GM23248 (cell line): ENCODE measurements at regions not wholly inside any gene's neighbourhood (a gene's known extent, or its start where the extent isn't known, plus 50 kb on each side); places are given as distances from the start of the nearest gene placed in this dataset.

Experiments used
- DNase-seq: peaks from one replicate; pipeline ENCODE4 v3.0.0-alpha.2; 2015
- H2AFZ ChIP-seq: fragments of 200-600 bp; sonication (generic); 2 replicates; pipeline ENCODE4 v1.6.1; 2016; ENCODE audit warnings: antibody characterized with exemption
- H3F3A ChIP-seq: fragments of 200-600 bp; sonication (generic); 2 replicates; pipeline ENCODE4 v1.6.1; 2016; ENCODE audit warnings: mild to moderate bottlenecking, antibody characterized with exemption, mixed run types; ENCODE audit not compliant: insufficient read depth
- H3K27ac ChIP-seq: fragments of 200-600 bp; sonication (generic); 2 replicates; pipeline ENCODE4 v1.5.1; 2016; ENCODE audit warnings: mild to moderate bottlenecking
- H3K27me3 ChIP-seq: fragments of 200-600 bp; sonication (generic); replicated peaks from 2 replicates; pipeline ENCODE4 v1.6.1; 2016; ENCODE audit warnings: mild to moderate bottlenecking; ENCODE audit not compliant: insufficient read depth
- H3K36me3 ChIP-seq: fragments of 200-600 bp; sonication (generic); 2 replicates; pipeline ENCODE4 v1.6.1; 2016; ENCODE audit warnings: low read depth, mild to moderate bottlenecking
- H3K4me1 ChIP-seq: fragments of 200-600 bp; sonication (generic); 2 replicates; pipeline ENCODE4 v1.6.1; 2016; ENCODE audit warnings: mild to moderate bottlenecking; ENCODE audit not compliant: insufficient read depth
- H3K4me2 ChIP-seq: fragments of 200-600 bp; sonication (generic); one replicate; pipeline ENCODE4 v1.6.1; 2016; ENCODE audit warnings: mild to moderate bottlenecking; ENCODE audit not compliant: unreplicated experiment
- H3K4me3 ChIP-seq: fragments of 200-600 bp; sonication (generic); 2 replicates; pipeline ENCODE4 v1.5.1; 2016; ENCODE audit warnings: mild to moderate bottlenecking
- H3K79me2 ChIP-seq: fragments of 200-600 bp; sonication (generic); 2 replicates; pipeline ENCODE4 v1.6.1; 2016; ENCODE audit warnings: mild to moderate bottlenecking; ENCODE audit not compliant: insufficient read depth
- H3K9ac ChIP-seq: fragments of 200-600 bp; sonication (generic); 2 replicates; pipeline ENCODE4 v1.6.1; 2016; ENCODE audit warnings: mild to moderate bottlenecking
- H3K9me2 ChIP-seq: fragments of 200-600 bp; sonication (generic); 2 replicates; pipeline ENCODE4 v1.6.1; 2016; ENCODE audit warnings: mixed run types, mild to moderate bottlenecking, moderate library complexity; ENCODE audit not compliant: insufficient read depth
- H3K9me3 ChIP-seq: fragments of 200-600 bp; sonication (generic); one replicate; pipeline ENCODE4 v1.6.1; 2017; ENCODE audit warnings: low read depth
- H4K20me1 ChIP-seq: fragments of 200-600 bp; sonication (generic); 2 replicates; pipeline ENCODE4 v1.6.0; 2016; ENCODE audit not compliant: insufficient read depth
- EZH2 ChIP-seq: fragments of 200-600 bp; sonication (generic); IDR thresholded peaks from 2 replicates; pipeline ENCODE4 v1.6.1; 2018; ENCODE audit warnings: antibody characterized with exemption, mild to moderate bottlenecking; ENCODE audit not compliant: insufficient read depth, poor library complexity, severe bottlenecking
- EZH2phosphoT487 ChIP-seq: fragments of 200-600 bp; sonication (generic); IDR thresholded peaks from 2 replicates; pipeline ENCODE4 v1.6.1; 2018; ENCODE audit warnings: antibody characterized with exemption, moderate library complexity, mild to moderate bottlenecking, low read depth; ENCODE audit not compliant: insufficient read depth
- WGBS, 2 experiments: methylation state at CpG; one replicate each; pipeline ENCODE4 v1.1.6; 2015 to 2017; ENCODE audit warnings: low lambda C conversion rate in 2 of 2, low coverage in 1 of 2; ENCODE audit errors: missing lambda C conversion rate in 2 of 2; 5-methylcytosine and 5-hydroxymethylcytosine counted together
- in situ Hi-C: fragments of 300-500 bp; cut with MboI; formaldehyde crosslinking; loops from 2 replicates; pipeline ENCODE4 v1.15.0; 2020

GRCh38 chr6:40293060-40293459, 294.1 kb downstream of the LRFN2 start:
- H3K9me2 ChIP-seq: no peaks in the 10 kb centered on the region
- no peaks in the 10 kb centered on the region for H4K20me1 ChIP-seq
- no peaks in the 10 kb centered on the region for H3K27me3 ChIP-seq
- H3K4me3 ChIP-seq: no peak overlapping the region
- no peaks in the 10 kb centered on the region for H3K79me2 ChIP-seq
- H3K9ac ChIP-seq: no peak overlapping the region
- no peak overlapping the region for H3K27ac ChIP-seq
- H3K9me3 ChIP-seq: no peaks in the 10 kb centered on the region
- H3K4me2 ChIP-seq: no peak overlapping the region
- no peaks in the 10 kb centered on the region for H3K36me3 ChIP-seq
- H2AFZ ChIP-seq: no peak overlapping the region
- in situ Hi-C loops: no loop called here
- no peaks in the 10 kb centered on the region for H3F3A ChIP-seq
- H3K4me1 ChIP-seq: no peaks in the 10 kb centered on the region
- WGBS, 2 experiments: 65 to 68% methylated on average over 1 of the region's 1 CpG
- DNase-seq: no peak
- no peak for TF ChIP-seq EZH2
- TF ChIP-seq EZH2phosphoT487: no peak

- Histone ChIP-seq H3K4me3 (no peak overlapping the region), H3K79me2 (no peaks in the 10 kb centered on the region), H3K9me3 (no peaks in the 10 kb centered on the region), H3K4me1 (no peaks in the 10 kb centered on the region), H3F3A (no peaks in the 10 kb centered on the region), H4K20me1 (no peaks in the 10 kb centered on the region), H3K9ac (no peak overlapping the region), H3K27ac (no peak overlapping the region), H3K27me3 (no peaks in the 10 kb centered on the region), H3K4me2 (no peak overlapping the region), H2AFZ (no peak overlapping the region), H3K36me3 (no peaks in the 10 kb centered on the region), H3K9me2 (no peaks in the 10 kb centered on the region)
- in situ Hi-C loops: no loop called here
- WGBS, 2 experiments: 3 to 4% methylated on average over 2 of the region's 2 CpGs
- no peak for DNase-seq
- TF ChIP-seq EZH2phosphoT487: no peak
- TF ChIP-seq EZH2: no peak
Measured at GRCh38 chr6:40290816-40291215, 296.3 kb downstream of the LRFN2 start.

GRCh38 chr6:40288919-40289318, 298.2 kb downstream of the LRFN2 start:
- H3K4me1 ChIP-seq: no peaks in the 10 kb centered on the region
- H3K9me3 ChIP-seq: no peaks in the 10 kb centered on the region
- no peaks in the 10 kb centered on the region for H3K79me2 ChIP-seq
- no peaks in the 10 kb centered on the region for H4K20me1 ChIP-seq
- no peaks in the 10 kb centered on the region for H3F3A ChIP-seq
- H2AFZ ChIP-seq: no peak overlapping the region
- H3K4me3 ChIP-seq: no peak overlapping the region
- 28 to 45% methylated on average over 2 of the region's 2 CpGs for WGBS, 2 experiments
- DNase-seq: no peak
- H3K9me2 ChIP-seq: no peaks in the 10 kb centered on the region
- H3K9ac ChIP-seq: no peak overlapping the region
- no peak overlapping the region for H3K4me2 ChIP-seq
- no peaks in the 10 kb centered on the region for H3K36me3 ChIP-seq
- TF ChIP-seq EZH2: no peak
- TF ChIP-seq EZH2phosphoT487: no peak
- in situ Hi-C loops: no loop called here
- no peaks in the 10 kb centered on the region; the same call in 1 of the 2 replicates for H3K27me3 ChIP-seq
- no peak overlapping the region for H3K27ac ChIP-seq

- H3K79me2 ChIP-seq: no peaks in the 10 kb centered on the region
- H3K9ac ChIP-seq: no peak overlapping the region
- WGBS, 2 experiments: 44% methylated on average over 5 of the region's 5 CpGs
- no peaks in the 10 kb centered on the region for H3K36me3 ChIP-seq
- H3K4me2 ChIP-seq: no peak overlapping the region
- TF ChIP-seq EZH2phosphoT487 (no peak), EZH2 (no peak)
- H3K9me3 ChIP-seq: no peaks in the 10 kb centered on the region
- no peaks in the 10 kb centered on the region for H3F3A ChIP-seq
- no peak overlapping the region for H3K4me3 ChIP-seq
- H3K27me3 ChIP-seq: no peaks in the 10 kb centered on the region; the same call in 1 of the 2 replicates
- H4K20me1 ChIP-seq: no peaks in the 10 kb centered on the region
- no peaks in the 10 kb centered on the region for H3K9me2 ChIP-seq
- in situ Hi-C loops: no loop called here
- H2AFZ ChIP-seq: no peak overlapping the region
- H3K4me1 ChIP-seq: no peaks in the 10 kb centered on the region
- DNase-seq: no peak
- H3K27ac ChIP-seq: no peak overlapping the region
Measured at GRCh38 chr6:40287296-40287850, 299.8 kb downstream of the LRFN2 start.

GRCh38 chr6:40286721-40287120, 300.4 kb downstream of the LRFN2 start:
- in situ Hi-C loops: no loop called here
- Histone ChIP-seq H2AFZ (no peak overlapping the region), H3K79me2 (no peaks in the 10 kb centered on the region), H3K4me1 (no peaks in the 10 kb centered on the region), H3K9me2 (no peaks in the 10 kb centered on the region), H3K27ac (no peak overlapping the region), H3K4me3 (no peak overlapping the region), H3K36me3 (no peaks in the 10 kb centered on the region), H3K9ac (no peak overlapping the region), H4K20me1 (no peaks in the 10 kb centered on the region), H3K9me3 (no peaks in the 10 kb centered on the region), H3K4me2 (no peak overlapping the region), H3F3A (no peaks in the 10 kb centered on the region), H3K27me3 (no peaks in the 10 kb centered on the region; the same call in 1 of the 2 replicates)
- no peak for DNase-seq
- TF ChIP-seq EZH2phosphoT487: no peak
- TF ChIP-seq EZH2: no peak
- 42 to 49% methylated on average over 3 of the region's 3 CpGs for WGBS, 2 experiments
